NCI-H446 (cell line): ENCODE measurements at regions not wholly inside any gene's neighbourhood (a gene's known extent, or its start where the extent isn't known, plus 50 kb on each side); places are given as distances from the start of the nearest gene placed in this dataset.
A peak's percentile ranks its signal among the peaks of the same experiment; 100 is the strongest.

Source experiments
- DNase-seq, 2 experiments: peaks; one replicate each; lab custom pipeline; 2025; lab: John Stamatoyannopoulos, UW

DNA sequence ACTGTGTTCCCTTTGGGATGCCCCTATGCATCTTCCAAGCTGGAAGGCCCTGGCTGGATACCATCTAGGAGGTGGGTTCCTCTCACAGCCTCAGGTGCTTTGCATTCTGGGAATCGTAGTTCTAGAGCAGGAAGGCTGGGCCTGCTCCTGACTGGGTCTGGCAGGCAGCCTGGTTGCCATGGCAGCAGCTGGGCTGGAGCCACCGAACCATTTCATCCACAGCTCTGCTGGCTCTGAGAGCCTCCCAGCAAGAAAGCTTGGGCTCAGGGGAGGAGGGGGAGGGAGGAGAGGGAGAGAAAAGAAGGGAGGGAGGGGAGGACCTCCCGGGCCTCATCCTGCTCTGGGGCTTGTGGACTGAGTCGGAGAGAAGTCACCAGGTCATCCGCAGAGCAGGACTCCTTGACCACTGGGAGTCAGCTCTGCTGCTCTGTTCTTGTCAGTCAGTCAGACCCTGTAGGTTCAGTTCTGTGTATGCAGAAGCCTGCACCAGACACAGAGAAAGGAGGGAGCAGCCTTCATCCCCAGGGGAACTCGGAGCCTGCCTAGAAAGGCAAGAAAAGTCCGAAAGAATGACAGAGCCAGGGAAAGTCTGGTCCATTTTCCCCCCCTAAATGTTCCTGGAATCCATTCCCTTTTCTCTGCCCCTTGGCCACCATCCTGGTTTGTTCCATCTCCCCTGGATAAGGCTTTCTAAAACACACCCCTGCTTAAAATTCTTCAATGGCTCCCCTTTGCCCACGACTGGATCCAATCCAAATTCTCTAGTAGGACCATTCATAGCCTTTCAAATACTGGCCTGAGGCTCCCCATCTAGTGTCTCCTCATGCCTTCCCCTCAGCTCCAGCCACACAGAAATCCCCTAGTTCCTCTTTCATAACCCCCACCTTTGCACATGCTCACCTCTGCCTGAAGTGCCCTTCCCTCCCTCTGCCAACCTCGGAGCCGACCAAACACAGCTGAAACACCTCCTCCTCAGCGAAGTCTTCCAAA, 65.4 kb upstream of the ARAP3 start:
- DNase-seq = peak; percentile 88 to 94

- DNase-seq = no peak
Observed at GRCh38 chr5:141746395-141746794, 64.4 kb upstream of the ARAP3 start.

DNA sequence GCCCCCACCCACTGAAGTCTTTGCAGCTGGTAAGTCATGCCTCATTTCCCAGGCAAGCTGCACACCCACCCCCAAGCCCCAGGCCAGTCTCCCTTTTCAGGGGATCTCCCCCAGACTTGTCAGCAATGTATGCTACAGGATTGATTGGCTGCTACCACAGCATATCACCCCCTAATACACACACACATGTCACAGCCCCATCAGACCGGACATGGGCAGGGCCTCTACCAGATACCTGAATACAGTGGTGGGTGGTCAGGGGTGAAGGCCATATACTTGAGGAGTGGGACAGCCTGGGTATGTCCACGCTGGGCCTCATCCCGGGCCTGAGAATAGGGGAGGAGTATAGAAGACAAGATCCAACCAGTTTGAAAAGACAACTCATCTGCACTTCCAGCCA, 63.4 kb upstream of the ARAP3 start:
- DNase-seq = no peak

GRCh38 chr5:141743866-141744272, 61.8 kb upstream of the ARAP3 start:
- no peak for DNase-seq

- DNase-seq = no peak
Observed at GRCh38 chr5:141742866-141743851, 61.1 kb upstream of the ARAP3 start.

DNA sequence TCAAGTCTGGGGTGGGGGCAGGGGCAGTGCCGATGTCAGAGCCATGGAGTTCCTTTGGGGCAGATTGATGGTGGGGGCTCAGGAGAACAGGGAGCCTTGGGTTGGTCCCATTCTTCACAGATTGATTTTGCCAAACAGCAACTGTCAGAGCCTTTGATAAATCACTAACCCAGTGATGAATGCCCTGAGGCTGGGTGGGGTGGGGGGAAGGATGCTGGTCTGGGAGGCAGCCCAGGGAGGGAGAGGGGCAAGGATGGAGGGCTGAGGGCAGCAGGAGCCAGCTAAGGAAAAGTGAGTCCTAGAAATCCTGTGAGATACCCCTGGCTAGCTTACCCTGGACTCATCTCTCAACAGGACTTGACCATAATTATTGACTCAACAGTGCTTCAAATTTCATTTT, 60.1 kb upstream of the ARAP3 start:
- no peak for DNase-seq

DNA sequence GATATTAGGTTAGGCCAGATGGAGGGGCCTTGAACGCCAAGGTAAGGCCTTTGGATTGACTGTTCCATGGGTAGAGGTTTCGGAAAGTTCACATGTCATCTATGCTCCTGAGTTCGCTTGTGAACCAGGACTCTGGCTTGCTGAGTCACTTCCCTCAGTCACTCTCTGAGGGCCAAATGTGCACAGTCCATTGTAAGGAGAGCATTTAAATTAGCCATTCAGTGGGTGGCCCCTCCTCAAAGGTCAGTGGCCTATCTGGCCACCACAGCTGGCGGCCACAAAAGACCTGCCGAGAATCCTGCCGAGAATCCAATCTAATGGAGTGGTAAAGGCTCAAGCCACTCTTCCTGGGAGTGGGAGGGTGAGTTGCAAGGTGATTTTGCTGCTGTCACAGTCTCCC, 58.9 kb upstream of the ARAP3 start:
- no peak for DNase-seq

- no peak for DNase-seq
Observed at GRCh38 chr5:141737535-141737934, 55.5 kb upstream of the ARAP3 start.

GRCh38 chr5:141735823-141736222, 53.8 kb upstream of the ARAP3 start:
- no peak for DNase-seq

DNA sequence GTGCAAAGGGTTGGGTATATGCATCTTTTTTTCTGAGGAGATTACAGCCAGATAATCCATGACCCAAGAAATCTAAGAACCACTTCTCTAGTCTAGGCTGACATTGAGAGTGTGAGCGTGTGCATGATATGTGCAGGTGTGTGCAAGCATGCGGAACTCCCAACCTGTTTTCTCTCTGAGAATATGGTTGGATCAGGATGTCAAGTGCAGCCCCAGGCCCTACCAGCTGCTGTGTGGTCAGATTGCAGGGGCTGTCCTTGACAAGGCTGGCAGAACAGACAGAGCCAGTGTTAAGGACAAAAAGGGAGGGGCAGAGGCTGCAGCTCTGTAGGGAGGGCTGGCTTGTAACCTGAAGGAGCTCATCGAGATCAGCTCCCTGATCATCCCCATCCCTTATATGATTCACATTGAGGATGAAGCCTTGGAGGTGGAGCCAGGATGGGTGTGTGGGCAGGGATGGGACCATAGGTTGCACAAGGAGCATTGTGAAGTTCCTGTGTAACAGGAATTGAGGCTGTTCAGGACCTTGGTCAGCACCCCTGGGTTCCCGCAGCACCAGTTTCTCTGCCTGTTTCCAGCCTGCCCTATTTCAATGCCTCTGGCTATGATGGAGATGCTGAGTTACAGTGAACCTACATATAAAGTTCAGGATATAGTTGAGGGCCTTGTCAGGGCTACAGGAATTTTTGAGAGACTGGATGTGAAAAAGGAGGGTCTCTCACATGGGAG, 52.6 kb upstream of the ARAP3 start:
- DNase-seq = no peak

DNA sequence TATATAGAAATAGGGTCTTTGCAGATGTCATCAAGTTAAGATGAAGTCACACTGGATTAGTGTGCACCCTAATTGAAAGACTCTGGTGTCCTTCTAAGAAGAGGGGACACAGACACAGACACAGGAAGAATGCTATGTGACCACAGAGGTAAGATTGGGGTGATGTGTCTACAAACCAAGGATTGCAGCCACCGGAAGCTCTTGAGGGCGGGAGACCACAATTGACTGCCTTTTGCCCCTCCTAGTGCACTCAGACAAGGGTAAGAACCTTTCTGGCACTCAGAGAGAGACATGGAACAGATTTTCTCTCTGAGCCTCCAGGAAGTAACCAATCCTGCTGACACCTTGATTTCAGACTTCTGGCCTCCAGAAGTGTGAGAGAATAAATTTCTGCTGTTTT, 51.2 kb upstream of the ARAP3 start:
- no peak for DNase-seq

DNA sequence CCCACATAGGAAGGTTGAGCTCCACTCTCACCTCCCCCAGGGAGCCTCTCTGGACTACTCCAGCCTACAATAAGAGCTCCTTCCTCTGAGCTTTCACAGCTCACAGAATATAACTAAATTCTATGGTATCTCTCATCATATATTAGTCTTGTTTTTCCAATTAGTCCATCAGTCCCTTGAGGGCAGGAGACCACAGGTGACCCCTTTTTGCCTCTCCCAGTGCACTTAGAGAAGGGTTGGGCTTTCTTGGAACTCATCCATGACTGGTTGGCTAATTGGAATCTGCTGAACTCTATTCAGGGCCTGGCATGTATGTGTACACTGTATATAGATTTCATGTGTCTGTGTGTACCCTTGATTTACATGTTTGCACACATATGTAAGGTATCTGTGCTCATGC, 50.4 kb upstream of the ARAP3 start:
- DNase-seq = no peak
